ENCODE measurements at regions not wholly inside any gene's neighbourhood (a gene's known extent, or its start where the extent isn't known, plus 50 kb on each side); places are given as distances from the start of the nearest gene placed in this dataset.

DNA sequence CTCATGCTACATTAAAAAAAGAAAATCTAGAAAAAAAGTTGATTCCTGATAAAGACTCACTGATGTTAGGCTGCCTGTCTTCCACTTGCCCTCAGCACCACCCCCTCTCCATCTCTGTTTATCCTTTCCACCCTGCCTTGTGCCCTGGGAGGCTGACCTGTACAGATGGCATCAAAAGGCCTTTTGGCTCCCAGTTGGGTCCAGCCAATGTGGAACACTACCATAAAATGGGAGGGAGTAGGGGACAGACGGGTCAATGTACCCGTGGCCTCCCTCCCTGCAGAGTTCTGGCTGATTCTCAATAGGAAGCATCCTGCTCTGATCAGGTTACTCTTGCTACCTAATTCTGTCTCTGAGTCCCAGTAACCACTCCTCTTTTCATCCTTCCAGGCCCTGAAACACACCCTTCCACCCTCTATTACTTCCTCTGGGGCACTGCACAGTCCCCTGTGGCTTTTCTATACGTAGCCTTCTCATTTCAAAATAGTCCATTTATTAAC, 300.0 kb downstream of the HHIPL2 start:
- TF ChIP-seq EZH2phosphoT487 (IDR thresholded peaks at IDR 0.05; ENCODE audit: insufficient read depth, low read depth) = no peak
- TF ChIP-seq EZH2 (IDR thresholded peaks at IDR 0.05; ENCODE audit: insufficient read depth, poor library complexity, severe bottlenecking) = no peak
- Histone ChIP-seq H3K9me2 (ENCODE audit: insufficient read depth) (no peaks in the 10 kb centered on the region), H3K4me1 (ENCODE audit: insufficient read depth) (peaks cover 8% of the 10 kb centered on the region; the same call in 1 of the 2 replicates), H3K79me2 (ENCODE audit: insufficient read depth) (no peaks in the 10 kb centered on the region), H3K4me2 (ENCODE audit: unreplicated experiment) (no peak overlapping the region), H3K4me3 (no peak overlapping the region), H3K9ac (no peak overlapping the region), H4K20me1 (ENCODE audit: insufficient read depth) (no peaks in the 10 kb centered on the region), H3K27ac (no peak overlapping the region), H3K36me3 (ENCODE audit: low read depth) (no peaks in the 10 kb centered on the region), H3F3A (ENCODE audit: insufficient read depth) (no peaks in the 10 kb centered on the region), H3K27me3 (replicated peaks; ENCODE audit: insufficient read depth) (no peaks in the 10 kb centered on the region), H2AFZ (no peak overlapping the region), H3K9me3 (ENCODE audit: low read depth) (no peaks in the 10 kb centered on the region)
- 77 to 78% methylated on average over 3 of the region's 3 CpGs for WGBS, 2 experiments (ENCODE audit: low coverage in 1 of 2, low lambda C conversion rate in 2 of 2, missing lambda C conversion rate in 2 of 2)
- DNase-seq = no peak
- in situ Hi-C loops (cut with MboI) = no loop called here

DNA sequence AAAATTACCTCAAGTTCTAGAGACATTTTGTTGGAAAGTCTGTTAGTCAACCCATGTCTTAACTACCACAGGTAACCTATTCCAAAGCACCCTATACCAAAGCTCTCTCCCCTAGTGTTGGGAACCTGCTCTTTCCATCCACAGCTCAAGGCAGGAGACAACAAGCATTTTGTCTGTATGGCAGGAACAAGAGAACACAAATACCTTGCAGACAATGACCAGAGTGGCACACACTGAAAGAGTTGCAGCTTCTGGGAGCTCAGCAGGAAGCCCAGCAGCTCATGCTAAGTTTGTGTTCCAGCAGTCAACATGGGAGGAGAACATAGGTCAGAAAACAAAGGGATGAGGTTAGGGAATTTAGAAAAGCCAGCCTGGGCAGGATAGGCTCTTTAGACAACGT, 300.8 kb downstream of the HHIPL2 start:
- Histone ChIP-seq H3K9ac (no peak overlapping the region), H3K4me3 (no peak overlapping the region), H3K36me3 (ENCODE audit: low read depth) (no peaks in the 10 kb centered on the region), H3K9me2 (ENCODE audit: insufficient read depth) (no peaks in the 10 kb centered on the region), H3K4me1 (ENCODE audit: insufficient read depth) (peaks cover 8% of the 10 kb centered on the region; the same call in 1 of the 2 replicates), H3K79me2 (ENCODE audit: insufficient read depth) (no peaks in the 10 kb centered on the region), H3K27ac (no peak overlapping the region), H2AFZ (no peak overlapping the region), H3K9me3 (ENCODE audit: low read depth) (no peaks in the 10 kb centered on the region), H4K20me1 (ENCODE audit: insufficient read depth) (no peaks in the 10 kb centered on the region), H3K27me3 (replicated peaks; ENCODE audit: insufficient read depth) (no peaks in the 10 kb centered on the region), H3F3A (ENCODE audit: insufficient read depth) (no peaks in the 10 kb centered on the region), H3K4me2 (ENCODE audit: unreplicated experiment) (no peak overlapping the region)
- DNase-seq = no peak
- TF ChIP-seq EZH2phosphoT487 (IDR thresholded peaks at IDR 0.05; ENCODE audit: insufficient read depth, low read depth) (no peak), EZH2 (IDR thresholded peaks at IDR 0.05; ENCODE audit: insufficient read depth, poor library complexity, severe bottlenecking) (no peak)
- in situ Hi-C loops (cut with MboI) = no loop called here
- 57 to 80% methylated on average over 1 of the region's 1 CpG for WGBS, 2 experiments (ENCODE audit: low coverage in 1 of 2, low lambda C conversion rate in 2 of 2, missing lambda C conversion rate in 2 of 2)

DNA sequence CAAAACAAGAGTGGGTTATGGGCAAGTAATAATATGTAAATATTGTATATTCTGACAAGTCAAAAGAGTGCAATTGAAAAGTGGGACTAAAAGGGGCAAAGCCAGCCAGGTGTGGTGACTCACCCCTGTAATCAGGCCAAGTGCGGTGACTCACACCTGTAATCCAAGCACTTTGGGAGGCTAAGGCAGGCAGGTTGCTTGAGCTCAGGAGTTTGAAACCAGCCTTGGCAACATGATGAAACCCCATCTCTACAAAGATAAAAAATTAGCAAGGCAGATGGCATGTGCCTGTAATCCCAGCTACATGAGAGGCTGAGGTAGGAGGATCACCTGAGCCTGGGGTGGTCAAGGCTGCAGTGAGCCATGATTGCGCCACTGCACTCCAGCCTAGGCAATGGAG, 304.0 kb downstream of the HHIPL2 start:
- in situ Hi-C loops (cut with MboI) = no loop called here
- peaks cover 13% of the 10 kb centered on the region for H3F3A ChIP-seq (ENCODE audit: insufficient read depth)
- 48% methylated on average over 2 of the region's 2 CpGs for WGBS, 2 experiments (ENCODE audit: low coverage in 1 of 2, low lambda C conversion rate in 2 of 2, missing lambda C conversion rate in 2 of 2)
- H3K27ac ChIP-seq = no peak overlapping the region
- no peaks in the 10 kb centered on the region for H3K27me3 ChIP-seq (replicated peaks; ENCODE audit: insufficient read depth)
- no peaks in the 10 kb centered on the region for H3K9me2 ChIP-seq (ENCODE audit: insufficient read depth)
- H3K36me3 ChIP-seq (ENCODE audit: low read depth) = no peaks in the 10 kb centered on the region
- peaks cover 8% of the 10 kb centered on the region; the same call in 1 of the 2 replicates for H3K4me1 ChIP-seq (ENCODE audit: insufficient read depth)
- H3K9me3 ChIP-seq (ENCODE audit: low read depth) = no peaks in the 10 kb centered on the region
- no peak overlapping the region for H3K4me3 ChIP-seq
- H3K9ac ChIP-seq = no peak overlapping the region
- H4K20me1 ChIP-seq (ENCODE audit: insufficient read depth) = no peaks in the 10 kb centered on the region
- no peak overlapping the region for H3K4me2 ChIP-seq (ENCODE audit: unreplicated experiment)
- TF ChIP-seq EZH2 (IDR thresholded peaks at IDR 0.05; ENCODE audit: insufficient read depth, poor library complexity, severe bottlenecking) = no peak
- TF ChIP-seq EZH2phosphoT487 (IDR thresholded peaks at IDR 0.05; ENCODE audit: insufficient read depth, low read depth) = no peak
- no peaks in the 10 kb centered on the region for H3K79me2 ChIP-seq (ENCODE audit: insufficient read depth)
- no peak for DNase-seq
- H2AFZ ChIP-seq = no peak overlapping the region

DNA sequence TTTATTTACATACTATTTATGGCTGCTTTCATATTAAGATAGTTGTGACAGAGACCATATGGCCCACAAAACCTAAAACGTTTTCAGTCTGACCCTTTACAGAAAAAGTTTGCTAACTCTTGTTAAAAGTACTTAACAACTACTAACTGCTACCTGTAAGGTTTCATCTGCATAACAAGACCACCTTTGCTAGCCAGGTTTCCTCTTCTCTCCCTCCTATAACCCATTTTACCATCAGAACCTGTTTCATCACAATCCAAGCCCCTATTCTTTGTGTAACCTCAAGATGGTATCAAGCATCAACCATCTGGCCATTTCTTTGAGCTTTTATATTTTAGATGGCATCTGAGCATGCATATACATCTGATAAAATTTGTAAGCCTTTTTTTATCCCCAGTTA, 305.4 kb downstream of the HHIPL2 start:
- Histone ChIP-seq H3K27ac (no peak overlapping the region), H3K36me3 (ENCODE audit: low read depth) (no peaks in the 10 kb centered on the region), H2AFZ (no peak overlapping the region), H3K27me3 (replicated peaks; ENCODE audit: insufficient read depth) (no peaks in the 10 kb centered on the region), H3K9me2 (ENCODE audit: insufficient read depth) (no peaks in the 10 kb centered on the region), H4K20me1 (ENCODE audit: insufficient read depth) (no peaks in the 10 kb centered on the region), H3F3A (ENCODE audit: insufficient read depth) (peaks cover 13% of the 10 kb centered on the region), H3K9me3 (ENCODE audit: low read depth) (no peaks in the 10 kb centered on the region), H3K79me2 (ENCODE audit: insufficient read depth) (no peaks in the 10 kb centered on the region), H3K4me3 (no peak overlapping the region), H3K4me2 (ENCODE audit: unreplicated experiment) (no peak overlapping the region), H3K9ac (no peak overlapping the region), H3K4me1 (ENCODE audit: insufficient read depth) (peaks cover 8% of the 10 kb centered on the region; the same call in 1 of the 2 replicates)
- DNase-seq = no peak
- TF ChIP-seq EZH2 (IDR thresholded peaks at IDR 0.05; ENCODE audit: insufficient read depth, poor library complexity, severe bottlenecking) (no peak), EZH2phosphoT487 (IDR thresholded peaks at IDR 0.05; ENCODE audit: insufficient read depth, low read depth) (no peak)
- WGBS, 2 experiments (ENCODE audit: low coverage in 1 of 2, low lambda C conversion rate in 2 of 2, missing lambda C conversion rate in 2 of 2) = 48 to 58% methylated on average over 1 of the region's 1 CpG
- in situ Hi-C loops (cut with MboI) = no loop called here

DNA sequence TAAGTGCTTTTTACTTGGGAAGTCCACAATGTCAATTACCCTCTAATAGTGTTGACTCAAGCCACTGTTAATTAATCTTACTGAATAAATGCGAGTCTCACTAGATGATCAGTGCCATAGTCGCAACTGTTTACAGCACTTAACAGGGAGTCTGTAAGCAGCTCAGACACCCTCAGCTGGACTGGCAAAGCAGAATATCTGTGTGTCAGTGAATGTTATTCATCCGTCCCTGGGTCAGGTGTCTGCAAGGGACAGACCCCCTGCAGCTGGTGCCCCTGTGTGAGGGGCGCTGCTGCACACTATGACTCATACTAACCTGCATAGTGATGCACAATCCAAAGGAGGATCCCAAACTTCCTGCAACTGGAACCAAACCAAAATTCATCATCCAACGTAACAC, 306.5 kb downstream of the HHIPL2 start:
- H3K4me3 ChIP-seq = no peak overlapping the region
- no peak for DNase-seq
- no peak overlapping the region for H3K4me2 ChIP-seq (ENCODE audit: unreplicated experiment)
- no peak overlapping the region for H2AFZ ChIP-seq
- H3K9me2 ChIP-seq (ENCODE audit: insufficient read depth) = no peaks in the 10 kb centered on the region
- peaks cover 13% of the 10 kb centered on the region for H3F3A ChIP-seq (ENCODE audit: insufficient read depth)
- no peaks in the 10 kb centered on the region for H3K36me3 ChIP-seq (ENCODE audit: low read depth)
- no peak overlapping the region for H3K9ac ChIP-seq
- peaks cover 8% of the 10 kb centered on the region; the same call in 1 of the 2 replicates for H3K4me1 ChIP-seq (ENCODE audit: insufficient read depth)
- H3K27me3 ChIP-seq (replicated peaks; ENCODE audit: insufficient read depth) = no peaks in the 10 kb centered on the region
- H3K9me3 ChIP-seq (ENCODE audit: low read depth) = no peaks in the 10 kb centered on the region
- no peak overlapping the region for H3K27ac ChIP-seq
- H3K79me2 ChIP-seq (ENCODE audit: insufficient read depth) = no peaks in the 10 kb centered on the region
- no peaks in the 10 kb centered on the region for H4K20me1 ChIP-seq (ENCODE audit: insufficient read depth)
- TF ChIP-seq EZH2phosphoT487 (IDR thresholded peaks at IDR 0.05; ENCODE audit: insufficient read depth, low read depth) = no peak
- no peak for TF ChIP-seq EZH2 (IDR thresholded peaks at IDR 0.05; ENCODE audit: insufficient read depth, poor library complexity, severe bottlenecking)
- in situ Hi-C loops (cut with MboI) = no loop called here
- 79 to 81% methylated on average over 5 of the region's 5 CpGs for WGBS, 2 experiments (ENCODE audit: low coverage in 1 of 2, low lambda C conversion rate in 2 of 2, missing lambda C conversion rate in 2 of 2)

Measured in GM23248 (cell line).